Inferior parietal cortex (tissue), 1 donor: ENCODE measurements at regions not wholly inside any gene's neighbourhood (a gene's known extent, or its start where the extent isn't known, plus 50 kb on each side); places are given as distances from the start of the nearest gene placed in this dataset.

ENCODE experiments used
- DNase-seq: peaks from one replicate; pipeline ENCODE4 v3.0.0-alpha.2; 2016; ENCODE audit errors: extremely low spot score

GRCh38 chr5:176711883-176712282 lies 64.6 kb downstream of the TSPAN17 start:
- DNase-seq = no peak

- no peak for DNase-seq
Measured at GRCh38 chr5:176712546-176713304, 65.4 kb downstream of the TSPAN17 start.

GRCh38 chr5:176713409-176713808 lies 66.1 kb downstream of the TSPAN17 start:
- no peak for DNase-seq

- DNase-seq = no peak
Measured at GRCh38 chr5:176714067-176714466, 66.8 kb downstream of the TSPAN17 start.

- peak; percentile 73 for DNase-seq
Measured at GRCh38 chr5:176716320-176716719, 69.0 kb downstream of the TSPAN17 start.

- no peak for DNase-seq
Measured at GRCh38 chr5:176719113-176719739, 71.9 kb downstream of the TSPAN17 start.

GRCh38 chr5:176721509-176721908 lies 74.2 kb downstream of the TSPAN17 start:
- no peak for DNase-seq

GRCh38 chr5:176722757-176723156 lies 75.5 kb downstream of the TSPAN17 start:
- DNase-seq = no peak

- no peak for DNase-seq
Measured at GRCh38 chr5:176723440-176723839, 76.2 kb downstream of the TSPAN17 start.

GRCh38 chr5:176724472-176724871 lies 77.2 kb downstream of the TSPAN17 start:
- no peak for DNase-seq

- DNase-seq = no peak
Measured at GRCh38 chr5:176725521-176726280, 78.4 kb downstream of the TSPAN17 start.

GRCh38 chr5:176726746-176727527 lies 79.7 kb downstream of the TSPAN17 start:
- DNase-seq = no peak

- DNase-seq = no peak
Measured at GRCh38 chr5:176727528-176727900, 80.2 kb downstream of the TSPAN17 start.

GRCh38 chr5:176727983-176728675 lies 80.8 kb downstream of the TSPAN17 start:
- no peak for DNase-seq

- no peak for DNase-seq
Measured at GRCh38 chr5:176728831-176729251, 81.5 kb upstream of the UNC5A start.

GRCh38 chr5:176730815-176731475 lies 79.4 kb upstream of the UNC5A start:
- no peak for DNase-seq

GRCh38 chr5:176731506-176732160 lies 78.7 kb upstream of the UNC5A start:
- DNase-seq = no peak

GRCh38 chr5:176732306-176732705 lies 78.1 kb upstream of the UNC5A start:
- DNase-seq = no peak

- no peak for DNase-seq
Measured at GRCh38 chr5:176732736-176733405, 77.5 kb upstream of the UNC5A start.
